ENCODE measurements at regions not wholly inside any gene's neighbourhood (a gene's known extent, or its start where the extent isn't known, plus 50 kb on each side); places are given as distances from the start of the nearest gene placed in this dataset.

- DNase-seq (ENCODE audit: low spot score) = no peak
Observed at GRCh38 chr2:100765481-100765880, 54.5 kb upstream of the NPAS2 start.

GRCh38 chr2:100766256-100766655, 53.7 kb upstream of the NPAS2 start:
- DNase-seq (ENCODE audit: low spot score) = no peak

GRCh38 chr2:100766806-100767205, 53.1 kb upstream of the NPAS2 start:
- no peak for DNase-seq (ENCODE audit: low spot score)

GRCh38 chr2:100767224-100767653, 52.7 kb upstream of the NPAS2 start:
- no peak for DNase-seq (ENCODE audit: low spot score)

GRCh38 chr2:100767810-100768806, 51.8 kb upstream of the NPAS2 start:
- DNase-seq (ENCODE audit: low spot score) = no peak
